HepG2 (cell line): ENCODE measurements at regions not wholly inside any gene's neighbourhood (a gene's known extent, or its start where the extent isn't known, plus 50 kb on each side); places are given as distances from the start of the nearest gene placed in this dataset.
A peak's percentile ranks its signal among the peaks of the same experiment; 100 is the strongest.

Experiments
- BCL6 ChIP-seq: IDR thresholded peaks from 2 replicates; pipeline ENCODE4 v1.6.1; 2016; ENCODE audit warnings: missing genetic modification reagents, missing compliant biosample characterization
- CC2D1A ChIP-seq: sonication (generic); formaldehyde crosslinking; IDR thresholded peaks from 2 replicates; pipeline ENCODE4 v1.8.1; 2023; ENCODE audit warnings: mild to moderate bottlenecking, missing genetic modification reagents
- HNRNPK ChIP-seq: fragments of 200-400 bp; formaldehyde crosslinking; IDR thresholded peaks from 2 replicates; pipeline ENCODE4 v1.6.1; 2018; ENCODE audit warnings: low read length, low read depth, moderate library complexity, mild to moderate bottlenecking; ENCODE audit not compliant: poor library complexity, severe bottlenecking
- MIXL1 ChIP-seq: IDR thresholded peaks from 2 replicates; pipeline ENCODE4 v1.6.1; 2016
- RAD21 ChIP-seq: fragments of 450-650 bp; formaldehyde crosslinking; IDR thresholded peaks from 2 replicates; pipeline ENCODE4 v1.5.0; 2020; ENCODE audit warnings: mild to moderate bottlenecking
- SIN3A ChIP-seq: IDR thresholded peaks from 2 replicates; pipeline ENCODE4 v1.6.1; 2011; ENCODE audit warnings: low read depth, mild to moderate bottlenecking, control low read depth, low read length, borderline replicate concordance
- SMAD1 ChIP-seq: sonication (generic); formaldehyde crosslinking; IDR thresholded peaks from 2 replicates; pipeline ENCODE4 v1.4.0; 2020; ENCODE audit warnings: missing genetic modification reagents, low read depth, mild to moderate bottlenecking, borderline replicate concordance
- STAG1 ChIP-seq: sonication (generic); formaldehyde crosslinking; IDR thresholded peaks from 2 replicates; pipeline ENCODE4 v1.4.0; 2020; ENCODE audit warnings: missing genetic modification reagents
- ZMYM3 ChIP-seq: sonication (generic); formaldehyde crosslinking; IDR thresholded peaks from 2 replicates; pipeline ENCODE4 v1.5.1; 2020; ENCODE audit warnings: mild to moderate bottlenecking, missing genetic modification reagents
- ZNF121 ChIP-seq: sonication (generic); formaldehyde crosslinking; IDR thresholded peaks from 2 replicates; pipeline ENCODE4 v1.5.0; 2020; ENCODE audit warnings: mild to moderate bottlenecking, missing genetic modification reagents
- ZNF224 ChIP-seq: sonication (generic); formaldehyde crosslinking; IDR thresholded peaks from 2 replicates; pipeline ENCODE4 v1.5.0; 2020; ENCODE audit warnings: mild to moderate bottlenecking, missing genetic modification reagents
- ZNF234 ChIP-seq: sonication (generic); formaldehyde crosslinking; conservative IDR thresholded peaks from 2 replicates; pipeline ENCODE4 v1.5.1; 2020; ENCODE audit warnings: mild to moderate bottlenecking, missing genetic modification reagents
- ZNF326 ChIP-seq: sonication (generic); formaldehyde crosslinking; IDR thresholded peaks from 2 replicates; pipeline ENCODE4 v1.4.0; 2020; ENCODE audit warnings: missing genetic modification reagents, borderline replicate concordance
- ZNF331 ChIP-seq: sonication (generic); formaldehyde crosslinking; IDR thresholded peaks from 2 replicates; pipeline ENCODE4 v1.4.0; 2020; ENCODE audit warnings: missing genetic modification reagents
- ZNF512B ChIP-seq: sonication (generic); formaldehyde crosslinking; IDR thresholded peaks from 2 replicates; pipeline ENCODE4 v1.5.1; 2020; ENCODE audit warnings: missing genetic modification reagents, mild to moderate bottlenecking, borderline replicate concordance
- ZNF580 ChIP-seq: IDR thresholded peaks from 2 replicates; pipeline ENCODE4 v1.6.1; 2016; ENCODE audit warnings: low read depth, borderline replicate concordance
- ZNF737 ChIP-seq: sonication (generic); formaldehyde crosslinking; IDR thresholded peaks from 2 replicates; pipeline ENCODE4 v1.5.0; 2020; ENCODE audit warnings: missing genetic modification reagents, mild to moderate bottlenecking, borderline replicate concordance
- TF ChIP-seq, protein P1 (sequence below): sonication (generic); formaldehyde crosslinking; IDR thresholded peaks from 2 replicates; pipeline ENCODE4 v1.4.0; 2020; ENCODE audit warnings: missing genetic modification reagents, borderline replicate concordance
- TF ChIP-seq, protein P2 (sequence below): IDR thresholded peaks from 2 replicates; pipeline ENCODE4 v1.4.0; 2020; ENCODE audit warnings: mild to moderate bottlenecking, missing genetic modification reagents

- TF ChIP-seq ZNF512B (CRISPR knock-in tag), result no peak
- TF ChIP-seq ZNF331 (CRISPR knock-in tag), result no peak
- TF ChIP-seq, protein P1, sequence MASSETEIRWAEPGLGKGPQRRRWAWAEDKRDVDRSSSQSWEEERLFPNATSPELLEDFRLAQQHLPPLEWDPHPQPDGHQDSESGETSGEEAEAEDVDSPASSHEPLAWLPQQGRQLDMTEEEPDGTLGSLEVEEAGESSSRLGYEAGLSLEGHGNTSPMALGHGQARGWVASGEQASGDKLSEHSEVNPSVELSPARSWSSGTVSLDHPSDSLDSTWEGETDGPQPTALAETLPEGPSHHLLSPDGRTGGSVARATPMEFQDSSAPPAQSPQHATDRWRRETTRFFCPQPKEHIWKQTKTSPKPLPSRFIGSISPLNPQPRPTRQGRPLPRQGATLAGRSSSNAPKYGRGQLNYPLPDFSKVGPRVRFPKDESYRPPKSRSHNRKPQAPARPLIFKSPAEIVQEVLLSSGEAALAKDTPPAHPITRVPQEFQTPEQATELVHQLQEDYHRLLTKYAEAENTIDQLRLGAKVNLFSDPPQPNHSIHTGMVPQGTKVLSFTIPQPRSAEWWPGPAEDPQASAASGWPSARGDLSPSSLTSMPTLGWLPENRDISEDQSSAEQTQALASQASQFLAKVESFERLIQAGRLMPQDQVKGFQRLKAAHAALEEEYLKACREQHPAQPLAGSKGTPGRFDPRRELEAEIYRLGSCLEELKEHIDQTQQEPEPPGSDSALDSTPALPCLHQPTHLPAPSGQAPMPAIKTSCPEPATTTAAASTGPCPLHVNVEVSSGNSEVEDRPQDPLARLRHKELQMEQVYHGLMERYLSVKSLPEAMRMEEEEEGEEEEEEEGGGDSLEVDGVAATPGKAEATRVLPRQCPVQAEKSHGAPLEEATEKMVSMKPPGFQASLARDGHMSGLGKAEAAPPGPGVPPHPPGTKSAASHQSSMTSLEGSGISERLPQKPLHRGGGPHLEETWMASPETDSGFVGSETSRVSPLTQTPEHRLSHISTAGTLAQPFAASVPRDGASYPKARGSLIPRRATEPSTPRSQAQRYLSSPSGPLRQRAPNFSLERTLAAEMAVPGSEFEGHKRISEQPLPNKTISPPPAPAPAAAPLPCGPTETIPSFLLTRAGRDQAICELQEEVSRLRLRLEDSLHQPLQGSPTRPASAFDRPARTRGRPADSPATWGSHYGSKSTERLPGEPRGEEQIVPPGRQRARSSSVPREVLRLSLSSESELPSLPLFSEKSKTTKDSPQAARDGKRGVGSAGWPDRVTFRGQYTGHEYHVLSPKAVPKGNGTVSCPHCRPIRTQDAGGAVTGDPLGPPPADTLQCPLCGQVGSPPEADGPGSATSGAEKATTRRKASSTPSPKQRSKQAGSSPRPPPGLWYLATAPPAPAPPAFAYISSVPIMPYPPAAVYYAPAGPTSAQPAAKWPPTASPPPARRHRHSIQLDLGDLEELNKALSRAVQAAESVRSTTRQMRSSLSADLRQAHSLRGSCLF (CRISPR knock-in tag), result no peak
- TF ChIP-seq SIN3A, result no peak
- TF ChIP-seq SMAD1, result no peak
- TF ChIP-seq ZNF234 (CRISPR knock-in tag), result no peak
- TF ChIP-seq, protein P2, sequence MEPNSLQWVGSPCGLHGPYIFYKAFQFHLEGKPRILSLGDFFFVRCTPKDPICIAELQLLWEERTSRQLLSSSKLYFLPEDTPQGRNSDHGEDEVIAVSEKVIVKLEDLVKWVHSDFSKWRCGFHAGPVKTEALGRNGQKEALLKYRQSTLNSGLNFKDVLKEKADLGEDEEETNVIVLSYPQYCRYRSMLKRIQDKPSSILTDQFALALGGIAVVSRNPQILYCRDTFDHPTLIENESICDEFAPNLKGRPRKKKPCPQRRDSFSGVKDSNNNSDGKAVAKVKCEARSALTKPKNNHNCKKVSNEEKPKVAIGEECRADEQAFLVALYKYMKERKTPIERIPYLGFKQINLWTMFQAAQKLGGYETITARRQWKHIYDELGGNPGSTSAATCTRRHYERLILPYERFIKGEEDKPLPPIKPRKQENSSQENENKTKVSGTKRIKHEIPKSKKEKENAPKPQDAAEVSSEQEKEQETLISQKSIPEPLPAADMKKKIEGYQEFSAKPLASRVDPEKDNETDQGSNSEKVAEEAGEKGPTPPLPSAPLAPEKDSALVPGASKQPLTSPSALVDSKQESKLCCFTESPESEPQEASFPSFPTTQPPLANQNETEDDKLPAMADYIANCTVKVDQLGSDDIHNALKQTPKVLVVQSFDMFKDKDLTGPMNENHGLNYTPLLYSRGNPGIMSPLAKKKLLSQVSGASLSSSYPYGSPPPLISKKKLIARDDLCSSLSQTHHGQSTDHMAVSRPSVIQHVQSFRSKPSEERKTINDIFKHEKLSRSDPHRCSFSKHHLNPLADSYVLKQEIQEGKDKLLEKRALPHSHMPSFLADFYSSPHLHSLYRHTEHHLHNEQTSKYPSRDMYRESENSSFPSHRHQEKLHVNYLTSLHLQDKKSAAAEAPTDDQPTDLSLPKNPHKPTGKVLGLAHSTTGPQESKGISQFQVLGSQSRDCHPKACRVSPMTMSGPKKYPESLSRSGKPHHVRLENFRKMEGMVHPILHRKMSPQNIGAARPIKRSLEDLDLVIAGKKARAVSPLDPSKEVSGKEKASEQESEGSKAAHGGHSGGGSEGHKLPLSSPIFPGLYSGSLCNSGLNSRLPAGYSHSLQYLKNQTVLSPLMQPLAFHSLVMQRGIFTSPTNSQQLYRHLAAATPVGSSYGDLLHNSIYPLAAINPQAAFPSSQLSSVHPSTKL (CRISPR knock-in tag), result peak; percentile 35; the same call in 1 of the 2 replicates
- TF ChIP-seq ZNF224 (CRISPR knock-in tag), result no peak
- TF ChIP-seq ZNF580 (CRISPR knock-in tag), result peak; percentile 64; the same call in 1 of the 2 replicates
- no peak for TF ChIP-seq ZNF737 (CRISPR knock-in tag)
- TF ChIP-seq ZMYM3 (CRISPR knock-in tag), result no peak
- no peak for TF ChIP-seq CC2D1A (CRISPR knock-in tag)
- TF ChIP-seq MIXL1 (CRISPR knock-in tag), result 0 out of 2 replicates have a peak, but pooled peaks have one; percentile 38
- 0 out of 2 replicates have a peak, but pooled peaks have one; percentile 24 for TF ChIP-seq BCL6 (CRISPR knock-in tag)
- TF ChIP-seq STAG1 (CRISPR knock-in tag), result peak; percentile 67
- peak; percentile 66 for TF ChIP-seq RAD21 (CRISPR knock-in tag)
- TF ChIP-seq ZNF121, result no peak
- peak; percentile 65 for TF ChIP-seq HNRNPK
- no peak for TF ChIP-seq ZNF326 (CRISPR knock-in tag)
Observed at GRCh38 chr3:56855856-56856512, 54.2 kb upstream of the ARHGEF3 start (continued).
